ENCODE measurements at regions not wholly inside any gene's neighbourhood (a gene's known extent, or its start where the extent isn't known, plus 50 kb on each side); places are given as distances from the start of the nearest gene placed in this dataset.
"Not testable (repeated sequence)": the region's sequence is repeated elsewhere in the genome, so short reads cannot be mapped to it uniquely, and the experiment has no call there.

- H3K4me3 ChIP-seq (ENCODE audit: low read length), result no peak overlapping the region
- TF ChIP-seq CTCF (conservative IDR thresholded peaks at IDR 0.05; ENCODE audit: low read length), result 0 out of 2 replicates have a peak, but pooled peaks have one; percentile 16
- peak; percentile 97 for DNase-seq (ENCODE audit: low read depth)
These were observed 90.7 kb upstream of the CTDP1 start for GRCh38 chr18:79588636-79589481.

- H3K4me3 ChIP-seq (ENCODE audit: low read length), result no peak overlapping the region
- no peak for TF ChIP-seq CTCF (conservative IDR thresholded peaks at IDR 0.05; ENCODE audit: low read length)
- no peak for DNase-seq (ENCODE audit: low read depth)
These were observed 90.0 kb upstream of the CTDP1 start for GRCh38 chr18:79589601-79590091.

- peak; percentile 61 for DNase-seq (ENCODE audit: low read depth)
- no peak overlapping the region for H3K4me3 ChIP-seq (ENCODE audit: low read length)
- TF ChIP-seq CTCF (conservative IDR thresholded peaks at IDR 0.05; ENCODE audit: low read length), result no peak
These were observed 89.2 kb upstream of the CTDP1 start for GRCh38 chr18:79590191-79591031.

GRCh38 chr18:79591032-79591308 is 88.6 kb upstream of the CTDP1 start:
- DNase-seq (ENCODE audit: low read depth), result no peak
- H3K4me3 ChIP-seq (ENCODE audit: low read length), result no peak overlapping the region
- TF ChIP-seq CTCF (conservative IDR thresholded peaks at IDR 0.05; ENCODE audit: low read length), result no peak

- not testable (repeated sequence) for DNase-seq (ENCODE audit: low read depth); H3K4me3 ChIP-seq (ENCODE audit: low read length)
These were observed 86.9 kb upstream of the CTDP1 start for GRCh38 chr18:79592684-79593083.

- DNase-seq (ENCODE audit: low read depth), result no peak
- H3K4me3 ChIP-seq (ENCODE audit: low read length), result no peak overlapping the region
- no peak for TF ChIP-seq CTCF (conservative IDR thresholded peaks at IDR 0.05; ENCODE audit: low read length)
These were observed 83.7 kb upstream of the CTDP1 start for GRCh38 chr18:79595876-79596374.

GRCh38 chr18:79596446-79597175 is 83.0 kb upstream of the CTDP1 start:
- DNase-seq (ENCODE audit: low read depth), result no peak
- TF ChIP-seq CTCF (conservative IDR thresholded peaks at IDR 0.05; ENCODE audit: low read length), result no peak
- H3K4me3 ChIP-seq (ENCODE audit: low read length), result no peak overlapping the region

Measured in AG10803 (cell line).